UCSD-AML1 (cell line): ENCODE measurements at regions not wholly inside any gene's neighbourhood (a gene's known extent, or its start where the extent isn't known, plus 50 kb on each side); places are given as distances from the start of the nearest gene placed in this dataset.
"Not testable (repeated sequence)": the region's sequence is repeated elsewhere in the genome, so short reads cannot be mapped to it uniquely, and the experiment has no call there.

ENCODE experiments used
- DNase-seq: peaks from one replicate; lab custom pipeline; 2025; ENCODE audit not compliant: unreplicated experiment; lab: John Stamatoyannopoulos, UW

GRCh38 chr3:144873066-144873465, 901.4 kb downstream of the DIPK2A start:
- DNase-seq: no peak

- no peak for DNase-seq
Observed at GRCh38 chr3:144875211-144875610, 903.6 kb downstream of the DIPK2A start.

GRCh38 chr3:144877356-144877755, 905.7 kb downstream of the DIPK2A start:
- DNase-seq: no peak

- no peak for DNase-seq
Observed at GRCh38 chr3:144879701-144880100, 908.1 kb downstream of the DIPK2A start.

- no peak for DNase-seq
Observed at GRCh38 chr3:144893980-144894379, 922.4 kb downstream of the DIPK2A start.

GRCh38 chr3:144894576-144894975, 923.0 kb downstream of the DIPK2A start:
- no peak for DNase-seq

- DNase-seq: no peak
Observed at GRCh38 chr3:144900366-144900765, 928.7 kb downstream of the DIPK2A start.

- DNase-seq: not testable (repeated sequence)
Observed at GRCh38 chr3:144907581-144907980, 936.0 kb downstream of the DIPK2A start.

GRCh38 chr3:144912968-144913367, 941.3 kb downstream of the DIPK2A start:
- no peak for DNase-seq

GRCh38 chr3:144915202-144915601, 943.6 kb downstream of the DIPK2A start:
- no peak for DNase-seq

- DNase-seq: no peak
Observed at GRCh38 chr3:144921710-144922109, 950.1 kb downstream of the DIPK2A start.

GRCh38 chr3:144923046-144923775, 951.6 kb downstream of the DIPK2A start:
- no peak for DNase-seq

- no peak for DNase-seq
Observed at GRCh38 chr3:144930431-144930830, 958.8 kb downstream of the DIPK2A start.

GRCh38 chr3:144931590-144931989, 960.0 kb downstream of the DIPK2A start:
- no peak for DNase-seq

- no peak for DNase-seq
Observed at GRCh38 chr3:144942093-144942837, 970.6 kb downstream of the DIPK2A start.

- no peak for DNase-seq
Observed at GRCh38 chr3:144942838-144943197, 971.2 kb downstream of the DIPK2A start.

- no peak for DNase-seq
Observed at GRCh38 chr3:144947895-144948294, 976.3 kb downstream of the DIPK2A start.

GRCh38 chr3:144948711-144949110, 977.1 kb downstream of the DIPK2A start:
- DNase-seq: no peak

- DNase-seq: no peak
Observed at GRCh38 chr3:144953959-144954358, 982.3 kb downstream of the DIPK2A start.

GRCh38 chr3:144957398-144958101, 985.9 kb downstream of the DIPK2A start:
- DNase-seq: no peak

- DNase-seq: no peak
Observed at GRCh38 chr3:144963810-144964209, 992.2 kb downstream of the DIPK2A start.

GRCh38 chr3:144966560-144966959, 994.9 kb downstream of the DIPK2A start:
- no peak for DNase-seq
